Mammary epithelial cell (primary cell): ENCODE measurements at regions not wholly inside any gene's neighbourhood (a gene's known extent, or its start where the extent isn't known, plus 50 kb on each side); places are given as distances from the start of the nearest gene placed in this dataset.

Experiments
- CTCF ChIP-seq, 2 donors: IDR thresholded peaks in 1 of 2; conservative IDR thresholded peaks in 1 of 2; 2 replicates each; pipeline ENCODE4 v1.5.1; 2011 to 2012; ENCODE audit warnings: inconsistent platforms in 2 of 2, low read length in 2 of 2, mild to moderate bottlenecking in 2 of 2, control low read depth in 1 of 2, low read depth in 1 of 2; ENCODE audit not compliant: insufficient read depth in 1 of 2; ENCODE audit errors: extremely low read depth in 1 of 2
- EZH2 ChIP-seq: IDR thresholded peaks from 2 replicates; pipeline ENCODE4 v1.6.1; 2012; ENCODE audit warnings: low read length, inconsistent platforms, borderline replicate concordance

DNA sequence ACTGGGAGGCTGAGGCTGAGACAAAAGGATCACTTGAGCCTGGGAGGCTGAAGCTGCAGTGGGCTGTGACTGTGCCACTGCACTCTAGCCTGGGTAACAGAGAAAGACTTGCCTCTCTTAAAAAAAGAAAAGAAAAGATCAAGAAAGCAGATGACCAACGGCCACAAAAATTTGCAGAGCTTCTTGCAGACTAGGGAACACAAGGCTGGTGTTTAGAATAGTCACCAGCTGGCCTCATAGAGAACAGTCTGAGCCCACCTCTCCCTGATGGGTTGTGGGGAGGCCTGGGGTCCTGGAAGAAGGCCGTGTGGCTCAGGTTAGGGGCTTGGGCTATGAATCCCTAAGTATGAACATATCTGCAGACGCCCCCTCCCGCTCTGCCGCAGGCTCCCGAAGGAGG lies 73.7 kb upstream of the MED9 start:
- TF ChIP-seq CTCF (conservative IDR thresholded peaks at IDR 0.05 in 1 of 2, IDR thresholded peaks at IDR 0.05 in 1 of 2; ENCODE audit: extremely low read depth in 1 of 2, insufficient read depth in 1 of 2, low read depth in 1 of 2, low read length in 2 of 2) (no peak), EZH2 (no peak)
